Activated T-cell treated with anti-CD3 and anti-CD28 coated beads, Interleukin-2, amount 50 U/mL, for 48 hours (primary cell): ENCODE measurements at regions not wholly inside any gene's neighbourhood (a gene's known extent, or its start where the extent isn't known, plus 50 kb on each side); places are given as distances from the start of the nearest gene placed in this dataset.
A peak's percentile ranks its signal among the peaks of the same experiment; 100 is the strongest.
"Not testable (repeated sequence)": the region's sequence is repeated elsewhere in the genome, so short reads cannot be mapped to it uniquely, and the experiment has no call there.

Source experiments
- DNase-seq, 2 experiments: peaks; one replicate each; pipeline ENCODE4 v3.0.0-alpha.2; 2020

DNA sequence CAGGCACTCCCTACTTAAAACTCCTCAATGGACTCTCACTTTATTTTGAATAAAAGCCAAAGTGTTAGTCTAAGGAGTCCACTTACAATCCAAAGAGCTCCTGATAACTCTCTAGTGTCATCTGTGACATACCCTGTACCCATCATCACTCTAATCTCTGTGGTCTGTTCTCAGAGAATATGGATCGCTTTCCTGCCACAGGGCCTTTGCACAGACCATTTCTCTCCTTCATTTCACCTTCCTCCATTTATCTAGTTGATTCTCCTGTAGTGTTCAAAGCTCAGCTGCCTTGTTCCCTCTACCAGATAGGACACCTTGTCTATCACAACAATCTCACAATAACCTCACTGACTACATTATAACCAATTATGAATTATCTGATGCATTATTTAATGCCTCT, 185.4 kb upstream of the KBTBD8 start:
- DNase-seq = no peak

DNA sequence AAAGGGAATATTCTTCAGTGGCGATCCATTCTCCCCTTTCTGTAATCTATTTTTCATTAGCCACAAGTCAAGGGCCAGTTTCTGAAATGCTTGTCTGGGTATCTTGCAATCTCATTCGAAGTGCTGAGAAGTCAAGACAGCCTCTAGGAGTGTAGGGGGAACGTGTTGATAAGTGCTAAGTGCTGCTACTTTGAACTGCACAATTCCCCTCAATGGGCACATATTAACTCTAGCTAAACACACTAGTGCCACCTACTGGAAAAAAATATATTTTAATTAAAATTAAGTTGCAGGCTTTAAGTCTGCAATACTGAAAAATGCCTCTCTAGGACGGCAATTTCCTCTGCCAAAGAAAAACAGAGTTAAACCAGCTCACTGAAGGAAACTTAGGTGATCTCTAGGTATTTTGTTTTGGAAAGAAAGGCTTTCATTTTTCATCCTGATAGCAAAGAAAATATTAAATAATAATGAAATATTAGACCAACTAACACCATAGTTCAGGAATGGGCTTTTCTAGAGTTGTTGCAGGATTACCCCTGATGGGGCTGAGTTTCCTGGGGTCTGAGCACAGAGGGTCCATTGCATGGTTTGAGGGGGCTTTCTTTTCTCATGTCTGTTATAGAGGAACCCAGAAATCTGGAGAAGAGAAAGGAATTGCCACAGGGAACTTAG, 181.9 kb upstream of the KBTBD8 start:
- no peak for DNase-seq

DNA sequence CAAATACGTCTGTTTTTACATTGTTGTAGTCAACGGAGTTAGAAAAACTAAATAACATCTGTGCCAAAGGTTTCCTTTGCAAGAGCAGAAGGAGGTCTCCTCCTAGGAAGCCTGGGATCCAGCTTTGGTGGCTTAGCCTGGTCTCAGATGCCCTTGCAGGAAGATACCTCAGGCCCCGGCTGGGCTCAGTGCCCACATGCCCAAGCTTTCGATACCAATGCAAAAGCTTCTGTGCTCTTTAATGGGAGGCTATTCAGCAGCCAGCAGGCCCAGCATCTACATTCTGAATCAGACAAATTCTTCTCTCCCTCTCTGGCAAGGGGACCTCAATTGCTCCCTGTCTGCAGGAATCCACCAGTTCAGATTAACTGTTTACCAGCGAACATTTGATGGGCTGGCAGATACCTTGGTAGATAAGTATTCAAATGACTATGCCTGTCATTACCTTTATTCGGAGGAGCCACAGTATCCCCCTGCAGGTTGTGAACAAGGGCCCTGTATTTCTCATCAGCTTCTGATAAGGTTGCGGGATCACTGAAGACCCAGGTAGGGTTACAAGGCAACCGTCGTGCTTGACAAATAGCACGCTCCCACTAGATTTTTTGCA, 180.1 kb upstream of the KBTBD8 start:
- no peak for DNase-seq

DNA sequence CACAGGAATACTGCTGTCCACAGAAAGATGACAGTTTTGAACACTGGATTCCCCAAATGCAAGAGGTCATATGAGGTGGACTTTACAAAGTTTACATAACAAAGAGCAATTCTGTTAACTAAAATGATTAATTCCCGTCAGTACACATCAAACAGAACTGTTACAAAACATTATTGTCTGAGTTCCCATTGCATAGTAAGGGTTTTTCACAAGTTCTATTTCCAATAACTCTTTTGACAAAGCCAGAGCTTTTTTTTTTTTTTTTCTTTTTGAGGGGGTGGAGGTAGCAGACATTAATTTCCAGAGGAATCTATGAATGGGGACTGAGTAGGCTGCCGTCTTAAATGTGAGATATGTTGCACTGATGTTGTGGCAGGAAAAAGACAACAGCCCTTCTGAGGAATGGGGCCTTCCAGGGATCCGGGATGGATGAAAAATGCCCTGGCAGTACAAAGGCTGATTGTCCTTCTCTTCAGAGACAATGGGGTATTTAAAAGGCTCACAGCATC, 178.1 kb upstream of the KBTBD8 start:
- no peak for DNase-seq

DNA sequence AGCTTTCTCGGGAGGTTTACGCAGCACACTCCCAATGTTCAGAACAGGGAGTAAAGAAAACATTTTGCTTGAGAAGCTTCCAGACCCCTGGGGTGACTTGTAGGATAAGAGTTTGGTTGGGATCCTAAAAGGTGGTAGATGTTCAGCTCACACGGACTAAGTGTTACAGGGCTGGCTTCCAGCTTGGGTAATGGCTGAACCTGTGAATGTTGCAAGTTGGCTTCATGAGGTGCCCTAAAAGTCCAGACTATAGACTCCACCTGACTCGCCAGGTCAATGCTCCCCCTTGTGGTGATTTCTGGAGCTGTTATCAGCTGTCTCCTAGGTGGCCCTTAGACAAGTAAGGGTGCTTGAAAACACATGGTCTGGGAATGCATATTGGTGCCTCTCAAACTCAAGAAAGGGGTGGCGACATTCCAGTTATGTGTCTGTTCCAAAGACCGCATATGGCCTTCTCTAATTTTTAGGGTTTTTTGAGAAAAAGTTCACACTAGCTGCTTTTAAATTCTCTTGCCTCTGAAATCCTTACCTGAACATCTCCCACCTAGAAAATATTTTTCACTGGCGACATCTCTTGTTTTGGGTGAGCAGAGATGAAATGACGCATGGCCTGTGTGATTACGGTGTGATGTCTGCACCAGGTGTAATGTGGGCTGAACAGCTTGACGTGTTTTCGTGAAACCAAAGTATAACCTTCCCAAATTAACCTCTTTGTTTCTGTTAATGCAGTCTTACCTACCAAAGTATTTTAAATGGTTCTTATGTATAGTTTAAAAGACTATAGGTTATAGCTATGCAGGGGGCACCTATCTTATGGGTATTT, 175.7 kb upstream of the KBTBD8 start:
- DNase-seq = peak; percentile 75

DNA sequence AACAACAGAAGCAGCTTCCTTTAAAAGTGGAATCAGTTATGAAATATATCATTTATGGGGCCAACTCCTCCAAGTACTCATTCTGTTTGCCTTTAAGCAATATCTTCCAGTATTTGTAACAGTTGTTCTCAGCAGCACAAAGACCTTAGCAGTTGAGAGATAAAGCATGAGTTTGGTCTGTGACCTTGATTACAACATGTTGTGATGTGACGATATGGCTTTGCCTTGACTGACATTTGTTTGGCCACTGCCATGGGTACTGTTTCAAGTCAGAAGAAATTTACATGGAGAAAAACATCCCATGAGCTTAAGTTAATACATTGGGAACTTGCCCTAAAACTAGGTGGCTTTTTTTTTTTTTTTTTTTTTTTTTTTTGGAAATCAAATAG, 175.1 kb upstream of the KBTBD8 start:
- no peak for DNase-seq

DNA sequence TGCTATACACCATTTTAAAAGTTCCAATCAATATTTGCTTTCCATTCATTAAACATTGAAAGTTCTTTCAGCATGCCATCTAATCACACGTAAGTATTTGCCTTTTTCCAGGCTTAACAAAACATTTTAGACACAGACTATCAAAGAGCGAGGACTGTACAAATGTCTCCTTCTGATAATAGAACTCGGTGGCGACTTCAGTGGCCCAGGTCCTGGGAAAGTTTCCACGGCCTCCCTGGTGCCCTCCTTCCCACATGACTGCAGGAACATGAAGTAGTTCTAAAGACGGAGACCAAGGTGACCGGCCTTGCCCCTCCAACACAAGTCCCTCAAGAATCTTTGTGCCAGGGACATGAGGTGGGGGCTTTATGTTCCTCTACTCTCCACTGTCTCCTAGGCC, 174.6 kb upstream of the KBTBD8 start:
- no peak for DNase-seq

DNA sequence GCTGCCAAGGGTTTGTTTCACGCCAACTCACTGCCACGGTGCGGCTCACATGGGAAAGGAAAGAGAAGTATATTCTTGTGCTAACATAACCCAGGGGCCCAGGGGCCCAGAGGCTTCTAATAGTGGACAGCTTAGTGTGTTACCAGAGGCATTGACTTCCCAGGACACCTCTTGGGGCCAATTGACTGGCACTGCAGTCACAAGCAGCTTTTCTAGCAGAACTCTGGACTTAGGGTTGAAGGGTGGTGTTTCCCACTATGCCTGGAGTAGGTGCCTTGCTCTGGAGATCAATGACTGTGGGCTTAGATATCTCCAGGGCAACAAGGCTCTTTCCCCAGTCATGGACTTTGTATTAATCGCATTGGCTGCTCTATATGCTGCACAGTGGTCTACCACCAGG, 172.7 kb upstream of the KBTBD8 start:
- DNase-seq = no peak

DNA sequence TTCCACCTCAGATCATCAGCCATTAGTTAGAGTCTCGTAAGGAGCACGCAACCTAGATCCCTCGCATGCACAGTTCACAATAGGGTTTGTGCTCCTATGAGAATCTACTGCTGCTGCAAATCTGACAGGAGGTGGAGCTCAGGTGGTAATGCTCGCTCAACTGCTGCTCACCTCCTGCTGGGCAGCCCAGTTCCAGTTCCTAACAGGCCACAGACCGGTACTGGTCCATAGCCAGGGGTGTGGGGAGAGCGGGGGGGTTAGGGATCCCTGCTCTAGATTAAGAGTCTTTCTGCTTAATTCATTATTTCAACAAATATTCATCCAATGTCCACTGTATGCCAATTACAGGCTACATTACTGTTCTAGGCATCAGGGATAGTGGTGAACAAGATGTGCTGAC, 170.4 kb upstream of the KBTBD8 start:
- DNase-seq = no peak

DNA sequence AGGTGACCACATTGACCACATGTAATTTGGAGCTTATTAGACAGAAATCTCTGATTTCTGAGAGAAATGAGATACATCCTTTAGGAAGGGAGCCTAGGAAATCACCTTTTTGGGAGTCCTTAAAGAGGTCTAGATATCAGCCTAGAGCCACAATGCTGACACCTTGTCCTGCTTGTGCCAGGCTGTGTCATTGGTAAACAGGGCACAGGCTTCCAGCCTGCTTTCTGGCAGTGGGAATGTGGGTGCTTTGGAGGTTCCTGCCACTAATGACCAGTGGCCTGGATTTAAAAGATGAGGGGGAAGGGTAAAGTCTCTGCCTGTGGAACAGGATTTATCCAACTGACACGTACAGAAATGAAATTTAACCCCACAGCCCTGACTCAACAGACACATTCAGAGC, 169.8 kb upstream of the KBTBD8 start:
- no peak for DNase-seq

DNA sequence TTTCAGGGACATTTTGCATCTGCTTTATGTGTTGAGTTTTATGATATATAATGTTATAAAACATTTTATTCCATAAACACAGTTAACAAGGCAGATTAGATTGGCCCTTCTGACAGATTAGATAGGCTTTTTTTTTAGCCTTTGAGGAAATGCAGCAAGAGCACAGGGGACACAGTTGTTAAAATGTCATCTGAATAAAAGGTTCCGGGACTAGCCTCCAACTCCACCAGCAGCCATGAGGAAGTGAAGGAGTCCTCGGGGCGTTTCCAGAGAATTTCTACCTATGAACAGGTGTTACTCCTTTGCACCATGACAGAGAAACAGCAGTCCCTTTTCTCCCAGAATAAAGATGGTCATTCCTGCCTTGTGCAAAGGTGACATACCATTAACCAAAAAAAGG, 167.8 kb upstream of the KBTBD8 start:
- DNase-seq = no peak

DNA sequence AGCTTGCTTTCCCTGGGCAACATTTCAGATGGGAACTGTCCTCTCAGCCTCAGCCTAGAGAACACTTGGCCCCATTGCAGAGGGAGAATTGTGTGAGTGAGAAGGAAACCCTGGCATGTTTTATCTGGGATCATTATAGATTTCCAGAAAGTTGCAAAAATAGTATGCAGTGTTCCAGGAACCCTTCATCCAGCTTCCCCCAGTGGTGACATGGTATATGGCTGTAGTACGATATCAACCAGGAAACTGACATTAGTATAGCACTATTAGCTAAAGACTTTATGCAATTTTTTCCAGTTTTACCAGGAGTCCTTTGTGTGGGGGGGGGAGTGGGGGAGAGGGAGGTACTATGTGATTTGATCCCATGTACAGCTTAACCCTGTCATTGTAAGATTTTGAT, 166.2 kb upstream of the KBTBD8 start:
- no peak for DNase-seq

DNA sequence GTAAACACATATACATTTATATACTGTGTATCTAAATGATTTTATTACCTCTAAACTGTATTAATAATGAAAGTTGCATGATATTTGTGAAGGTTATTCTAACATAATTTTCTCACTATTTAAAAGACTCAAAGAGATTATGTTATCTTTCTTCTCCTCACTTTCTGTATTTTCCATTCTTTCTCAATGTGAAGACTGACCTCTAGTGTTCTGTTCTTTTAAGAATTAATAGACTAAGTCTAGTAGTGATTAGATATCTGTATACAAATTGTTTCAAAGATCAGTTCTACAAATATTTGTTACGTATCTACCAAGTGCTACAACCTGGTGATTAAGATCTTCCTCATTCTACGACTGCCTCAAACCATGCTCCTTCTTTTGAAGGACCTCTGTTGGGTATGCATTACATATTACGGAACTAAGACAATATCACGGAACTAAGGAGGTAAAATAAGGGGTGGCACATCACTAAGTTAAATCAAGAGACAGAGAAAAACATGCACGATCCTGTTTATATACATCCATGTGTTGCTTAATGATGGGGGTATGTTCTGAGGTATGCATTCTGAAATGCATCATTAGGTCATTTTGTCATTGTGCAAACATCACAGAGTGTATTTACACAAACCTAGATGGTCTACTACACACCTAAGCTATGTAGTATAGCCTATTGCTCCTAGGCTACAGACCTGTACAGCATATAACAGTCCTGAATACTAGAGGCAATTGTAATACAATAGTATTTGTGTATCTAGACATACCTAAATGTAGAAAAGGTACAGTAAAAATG, 161.5 kb upstream of the KBTBD8 start:
- DNase-seq = no peak

DNA sequence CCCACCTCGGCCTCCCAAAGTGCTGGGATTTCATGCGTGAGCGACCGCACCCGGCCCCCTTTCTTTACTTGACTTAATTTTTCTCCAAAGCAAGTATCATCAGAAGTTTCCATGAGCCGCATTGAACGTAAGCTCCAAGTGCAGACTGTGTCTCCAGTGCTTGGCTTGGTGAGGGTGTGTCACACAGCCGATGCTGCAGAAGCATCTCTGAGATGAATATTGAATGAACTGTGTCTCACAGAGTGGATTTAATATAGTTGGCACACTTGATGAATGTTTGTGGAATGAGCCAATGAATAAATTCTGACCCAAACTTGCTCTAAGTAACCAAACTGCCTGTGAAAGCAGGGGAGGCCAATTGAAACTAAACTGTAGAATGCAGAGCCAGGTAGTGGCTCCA, 159.4 kb upstream of the KBTBD8 start:
- DNase-seq = no peak

DNA sequence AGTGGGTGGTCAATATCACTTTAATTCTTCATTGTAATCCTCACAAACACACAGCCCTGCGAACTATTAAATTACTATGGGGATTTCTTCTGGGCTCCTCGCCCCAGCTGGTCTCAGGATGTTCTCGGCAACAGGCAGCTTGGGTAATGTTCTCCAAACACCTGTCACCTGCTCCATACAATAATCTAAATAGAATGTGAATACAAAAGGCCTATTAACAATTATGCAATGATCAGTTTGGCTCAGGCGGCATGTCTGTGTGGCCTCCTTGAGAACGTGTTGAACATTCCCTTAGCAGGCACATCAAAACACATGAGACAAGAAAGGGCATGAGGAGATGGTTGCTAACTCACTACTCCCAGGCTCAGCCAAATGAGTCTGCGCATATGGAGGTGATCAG, 158.6 kb upstream of the KBTBD8 start:
- no peak for DNase-seq

DNA sequence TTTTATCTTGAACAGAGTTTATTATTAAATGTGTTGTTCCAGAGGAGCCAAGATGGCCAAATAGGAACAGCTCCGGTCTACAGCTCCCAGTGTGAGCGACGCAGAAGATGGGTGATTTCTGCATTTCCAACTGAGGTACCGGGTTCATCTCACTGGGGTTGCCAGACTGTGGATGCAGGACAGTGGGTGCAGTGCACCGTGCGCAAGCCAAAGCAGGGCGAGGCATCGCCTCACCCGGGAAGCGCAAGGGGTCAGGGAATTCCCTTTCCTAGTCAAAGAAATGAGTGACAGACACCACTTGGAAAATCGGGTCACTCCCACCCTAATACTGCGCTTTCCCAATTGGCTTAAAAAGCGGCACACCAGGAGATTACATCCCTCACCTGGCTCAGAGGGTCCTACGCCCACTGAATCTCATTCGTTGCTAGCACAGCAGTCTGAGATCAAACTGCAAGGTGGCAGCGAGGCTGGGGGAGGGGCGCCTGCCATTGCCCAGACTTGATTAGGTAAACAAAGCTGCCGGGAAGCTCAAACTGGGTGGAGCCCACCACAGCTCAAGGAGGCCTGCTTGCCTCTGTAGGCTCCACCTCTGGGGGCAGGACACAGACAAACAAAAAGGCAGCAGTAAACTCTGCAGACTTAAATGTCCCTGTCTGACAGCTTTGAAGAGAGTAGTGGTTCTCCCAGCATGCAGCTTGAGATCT, 155.2 kb upstream of the KBTBD8 start:
- not testable (repeated sequence) for DNase-seq

DNA sequence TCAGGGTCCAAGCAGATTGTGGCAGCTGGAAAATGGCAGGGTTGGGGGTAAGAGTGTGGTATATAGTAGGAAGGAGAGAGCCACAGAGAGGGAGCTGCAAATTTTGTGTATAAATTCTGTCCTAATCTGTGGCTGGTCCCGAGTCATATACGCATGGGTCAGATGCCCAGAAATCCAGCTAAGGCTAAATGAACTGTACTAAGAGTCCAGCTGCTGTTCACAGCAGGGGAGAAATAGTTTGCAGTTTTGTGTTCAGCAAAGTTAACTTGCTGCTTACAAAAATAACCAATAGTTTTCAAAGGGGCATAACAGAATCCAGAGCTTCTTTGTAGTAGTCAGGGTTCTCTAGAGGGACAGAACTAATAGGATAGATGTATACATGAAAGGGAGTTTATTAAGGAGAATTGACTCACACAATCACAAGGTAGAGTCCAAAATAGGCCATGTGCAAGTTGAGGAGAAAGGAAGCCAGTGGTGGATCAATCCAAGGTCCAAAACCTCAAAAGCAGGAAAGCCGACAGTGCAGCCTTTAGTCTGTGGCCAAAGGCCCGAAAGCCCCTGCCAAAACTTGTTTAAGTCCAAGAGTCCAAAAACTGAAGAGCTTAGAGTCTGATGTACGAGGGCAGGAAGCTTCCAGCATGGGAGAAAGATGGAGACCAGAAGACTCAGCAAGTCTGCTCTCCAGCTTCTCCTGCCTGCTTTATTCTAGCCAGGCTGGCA, 146.1 kb upstream of the KBTBD8 start:
- no peak for DNase-seq

DNA sequence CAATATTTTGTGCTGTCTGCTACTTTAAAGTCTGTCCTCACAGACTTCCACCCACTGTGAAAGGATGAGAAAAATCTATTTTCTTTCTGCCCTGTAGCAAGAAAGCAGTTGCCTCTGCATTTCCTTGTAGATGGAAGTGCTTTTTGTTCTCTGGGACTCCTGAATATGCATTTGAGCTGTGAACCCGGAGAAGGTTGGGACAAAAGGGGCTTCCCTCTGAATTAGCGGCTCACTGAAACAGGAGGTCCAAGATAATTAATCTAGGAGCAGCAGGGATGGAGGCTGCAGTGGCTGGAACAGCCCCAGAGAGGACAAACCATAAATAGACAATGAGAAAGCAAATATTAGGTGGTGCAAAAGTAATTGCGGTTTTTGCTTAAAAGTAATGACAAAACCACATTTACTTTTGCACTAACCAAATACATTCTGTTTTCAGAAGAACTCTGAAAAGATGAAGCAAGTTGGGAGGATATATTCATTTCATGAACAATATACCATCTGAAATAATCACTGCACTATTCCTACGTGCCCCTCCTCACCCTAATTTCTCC, 143.4 kb upstream of the KBTBD8 start:
- DNase-seq = no peak

DNA sequence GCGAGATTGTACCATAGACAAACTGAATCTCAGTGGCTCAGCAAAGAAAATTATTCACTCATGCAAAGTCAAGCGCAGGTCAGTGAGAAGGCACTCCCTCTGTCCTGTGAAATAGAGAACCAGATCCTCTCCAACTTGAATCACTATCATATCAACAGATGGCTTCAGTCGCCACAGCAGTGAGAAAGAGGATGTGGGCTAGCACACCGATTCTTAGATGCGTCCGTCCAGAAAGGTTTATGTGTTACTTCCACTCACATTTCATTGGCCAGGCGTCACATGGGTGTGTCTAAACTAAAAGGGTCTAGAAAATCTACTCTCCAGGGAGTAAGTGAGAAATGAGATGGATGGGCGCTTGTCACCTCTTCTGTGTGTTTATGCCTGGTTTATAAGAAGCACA, 141.6 kb upstream of the KBTBD8 start:
- DNase-seq = no peak

DNA sequence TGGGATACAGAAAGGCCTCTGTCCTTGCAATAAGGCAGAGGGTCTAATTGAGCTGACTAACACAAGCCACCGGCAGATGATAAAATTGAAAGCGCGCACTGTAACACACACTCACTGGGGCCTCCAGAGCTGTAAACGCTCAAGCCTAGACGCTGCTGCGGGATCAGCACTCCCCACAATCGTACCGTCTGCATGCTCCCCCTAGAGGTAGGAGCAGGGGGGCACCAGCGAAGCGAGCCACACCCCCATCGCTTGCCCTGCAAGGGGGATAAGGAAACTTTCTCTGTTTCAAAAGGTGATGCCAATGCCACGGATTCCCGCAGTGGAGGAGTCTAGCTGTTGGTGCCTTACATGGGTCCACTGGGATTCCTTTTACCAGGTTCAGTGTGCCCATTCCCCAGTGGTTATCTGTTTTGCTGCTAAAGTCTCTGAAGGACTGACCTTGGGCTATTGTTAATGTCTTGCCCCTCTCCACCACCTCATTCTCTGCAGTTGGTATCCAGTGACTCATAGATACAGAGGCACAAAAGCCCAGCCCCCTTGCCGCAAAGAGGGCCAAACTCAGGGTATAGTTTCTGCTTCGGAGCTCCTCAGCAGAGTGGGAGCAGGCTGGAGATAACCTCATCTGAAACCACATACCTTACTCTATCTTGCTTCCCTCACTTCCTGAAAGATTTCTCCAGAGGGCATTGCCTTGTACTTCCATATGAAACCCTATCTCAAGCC, 139.3 kb upstream of the KBTBD8 start:
- DNase-seq = peak in 1 of 2 experiments; percentile 15

DNA sequence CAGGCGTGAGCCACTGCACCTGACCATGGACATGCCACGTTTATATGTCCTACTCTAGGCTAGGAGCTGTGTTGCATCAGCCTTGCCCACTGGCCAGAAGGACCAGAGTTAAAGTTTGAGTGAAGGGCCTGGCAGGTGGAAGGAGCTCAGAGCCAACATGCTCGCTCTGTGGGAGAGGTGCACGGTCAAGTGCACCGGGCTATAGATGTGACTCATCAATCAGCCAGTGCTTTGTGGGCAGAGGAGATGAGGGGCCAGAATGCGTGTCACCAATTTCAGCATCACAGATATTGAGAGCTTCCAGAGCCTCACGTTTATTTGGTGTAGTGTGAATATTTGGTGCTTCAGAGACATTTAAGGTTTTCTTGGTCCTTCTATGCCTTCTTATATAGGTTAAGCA, 137.3 kb upstream of the KBTBD8 start:
- no peak for DNase-seq
